Cardiac muscle cell (in vitro differentiated cells and primary cell): ENCODE measurements at regions not wholly inside any gene's neighbourhood (a gene's known extent, or its start where the extent isn't known, plus 50 kb on each side); places are given as distances from the start of the nearest gene placed in this dataset.
"Not testable (repeated sequence)": the region's sequence is repeated elsewhere in the genome, so short reads cannot be mapped to it uniquely, and the experiment has no call there.

Experiments used
- DNase-seq, 2 donors: peaks; one replicate each; pipeline versions ENCODE4 v3.0.0 to v3.0.0-alpha.2; 2010 to 2017; ENCODE audit warnings: low read depth in 1 of 2, low spot score in 1 of 2
- H3K27ac ChIP-seq: fragments of 200-600 bp; sonication (generic); 2 replicates; pipeline ENCODE4 v1.5.1; 2016
- H3K27me3 ChIP-seq: fragments of 200-600 bp; sonication (generic); 2 replicates; pipeline ENCODE4 v1.6.0; 2016; ENCODE audit warnings: control low read depth
- H3K36me3 ChIP-seq: fragments of 200-600 bp; sonication (generic); 2 replicates; pipeline ENCODE4 v1.5.1; 2016; ENCODE audit warnings: control low read depth
- H3K4me1 ChIP-seq: fragments of 200-600 bp; sonication (generic); 2 replicates; pipeline ENCODE4 v1.8.1; 2017; ENCODE audit warnings: low read depth, mild to moderate bottlenecking, mixed run types
- H3K4me3 ChIP-seq: fragments of 200-600 bp; sonication (generic); 2 replicates; pipeline ENCODE4 v1.5.1; 2016; ENCODE audit warnings: mild to moderate bottlenecking
- H3K9me3 ChIP-seq: fragments of 200-600 bp; sonication (generic); 2 replicates; pipeline ENCODE4 v1.5.1; 2017; ENCODE audit warnings: low read depth, mild to moderate bottlenecking, control low read depth
- TF ChIP-seq, protein P1 (sequence below): IDR thresholded peaks from 2 replicates; pipeline ENCODE4 v1.5.1; 2012; ENCODE audit warnings: low read depth, mild to moderate bottlenecking, low read length

DNA sequence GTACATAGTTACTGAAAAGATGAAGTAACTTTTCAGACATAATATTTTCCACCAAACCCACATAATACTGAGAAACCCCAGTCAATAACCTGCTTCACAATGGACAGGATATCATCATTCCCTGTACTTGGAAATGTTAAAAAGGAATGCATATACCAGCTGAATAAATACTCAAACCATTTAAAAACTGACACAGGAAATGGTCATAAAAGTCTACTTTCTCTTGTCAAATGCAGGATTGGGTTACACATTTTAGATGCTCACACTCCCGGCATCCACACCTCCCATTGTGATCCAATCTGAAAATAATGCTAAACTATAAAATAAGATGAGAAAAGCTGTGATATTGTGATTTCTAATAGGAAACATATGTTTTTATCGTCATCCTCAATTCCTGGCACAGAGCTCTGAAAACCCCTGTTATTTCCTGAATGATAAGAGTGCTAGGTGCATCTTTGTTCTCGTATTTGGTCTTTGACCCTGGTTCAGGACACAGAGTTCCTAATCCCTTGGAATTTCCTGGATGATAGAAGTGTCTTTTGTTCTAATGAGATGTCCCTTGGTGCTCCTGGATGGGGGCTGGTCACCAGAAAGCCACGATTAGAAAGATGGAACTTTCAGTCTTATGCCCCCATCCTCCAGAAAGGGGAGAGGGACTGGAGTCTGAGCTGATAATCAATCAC lies 821.3 kb downstream of the TRIML1 start:
- no peak overlapping the region for H3K4me3 ChIP-seq
- TF ChIP-seq, protein P1, sequence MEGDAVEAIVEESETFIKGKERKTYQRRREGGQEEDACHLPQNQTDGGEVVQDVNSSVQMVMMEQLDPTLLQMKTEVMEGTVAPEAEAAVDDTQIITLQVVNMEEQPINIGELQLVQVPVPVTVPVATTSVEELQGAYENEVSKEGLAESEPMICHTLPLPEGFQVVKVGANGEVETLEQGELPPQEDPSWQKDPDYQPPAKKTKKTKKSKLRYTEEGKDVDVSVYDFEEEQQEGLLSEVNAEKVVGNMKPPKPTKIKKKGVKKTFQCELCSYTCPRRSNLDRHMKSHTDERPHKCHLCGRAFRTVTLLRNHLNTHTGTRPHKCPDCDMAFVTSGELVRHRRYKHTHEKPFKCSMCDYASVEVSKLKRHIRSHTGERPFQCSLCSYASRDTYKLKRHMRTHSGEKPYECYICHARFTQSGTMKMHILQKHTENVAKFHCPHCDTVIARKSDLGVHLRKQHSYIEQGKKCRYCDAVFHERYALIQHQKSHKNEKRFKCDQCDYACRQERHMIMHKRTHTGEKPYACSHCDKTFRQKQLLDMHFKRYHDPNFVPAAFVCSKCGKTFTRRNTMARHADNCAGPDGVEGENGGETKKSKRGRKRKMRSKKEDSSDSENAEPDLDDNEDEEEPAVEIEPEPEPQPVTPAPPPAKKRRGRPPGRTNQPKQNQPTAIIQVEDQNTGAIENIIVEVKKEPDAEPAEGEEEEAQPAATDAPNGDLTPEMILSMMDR = no peak
- H3K36me3 ChIP-seq = no peaks in the 10 kb centered on the region
- H3K9me3 ChIP-seq = no peaks in the 10 kb centered on the region
- DNase-seq = no peak
- no peaks in the 10 kb centered on the region for H3K4me1 ChIP-seq
- no peaks in the 10 kb centered on the region for H3K27me3 ChIP-seq
- H3K27ac ChIP-seq = no peak overlapping the region

DNA sequence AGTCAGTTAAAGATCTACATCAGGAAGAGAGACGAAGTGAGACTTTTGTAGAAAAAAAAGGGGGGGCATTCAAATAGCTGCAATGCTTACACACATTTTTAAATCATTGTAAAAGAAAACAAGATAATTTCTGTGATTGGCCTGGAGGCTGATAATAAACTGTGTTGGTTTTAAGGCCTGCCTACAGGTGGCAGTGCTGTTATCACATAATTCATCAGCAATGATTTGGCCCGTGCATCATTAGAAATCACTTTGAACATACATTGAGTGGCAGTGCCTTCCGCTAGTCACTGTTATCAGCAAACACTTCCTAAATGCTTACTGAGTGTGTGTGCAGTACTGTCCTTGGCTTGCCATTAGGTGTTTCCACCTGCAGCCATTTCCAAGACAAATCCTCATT lies 831.9 kb downstream of the TRIML1 start:
- TF ChIP-seq, protein P1 = no peak
- no peaks in the 10 kb centered on the region for H3K36me3 ChIP-seq
- peaks cover 4% of the 10 kb centered on the region for H3K4me1 ChIP-seq
- H3K4me3 ChIP-seq = no peak overlapping the region
- no peaks in the 10 kb centered on the region for H3K9me3 ChIP-seq
- no peak overlapping the region for H3K27ac ChIP-seq
- no peak for DNase-seq
- H3K27me3 ChIP-seq = no peaks in the 10 kb centered on the region

DNA sequence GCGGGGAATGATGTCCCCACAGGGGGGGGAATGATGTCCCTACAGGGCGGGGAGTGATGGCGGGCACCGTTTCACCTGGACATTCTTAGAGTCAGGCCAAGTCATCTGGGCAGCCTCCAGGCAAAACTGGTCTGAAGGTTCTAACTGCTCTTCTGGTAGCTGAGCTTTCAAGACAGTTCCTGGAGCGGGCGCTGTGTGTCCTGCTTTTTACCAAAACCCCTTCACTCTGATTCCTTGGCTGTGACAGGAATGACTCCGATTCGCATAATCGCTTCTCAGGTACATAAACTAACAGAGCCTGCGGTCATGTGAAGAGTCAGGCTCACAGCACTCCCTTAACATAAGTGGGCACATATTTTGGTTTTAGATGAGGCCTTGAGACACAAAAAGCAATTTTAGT lies 836.0 kb downstream of the TRIML1 start:
- Histone ChIP-seq H3K4me1 (peaks cover 10% of the 10 kb centered on the region), H3K9me3 (no peaks in the 10 kb centered on the region), H3K27me3 (no peaks in the 10 kb centered on the region), H3K27ac (no peak overlapping the region), H3K36me3 (no peaks in the 10 kb centered on the region), H3K4me3 (no peak overlapping the region)
- no peak for DNase-seq
- TF ChIP-seq, protein P1 = no peak

DNA sequence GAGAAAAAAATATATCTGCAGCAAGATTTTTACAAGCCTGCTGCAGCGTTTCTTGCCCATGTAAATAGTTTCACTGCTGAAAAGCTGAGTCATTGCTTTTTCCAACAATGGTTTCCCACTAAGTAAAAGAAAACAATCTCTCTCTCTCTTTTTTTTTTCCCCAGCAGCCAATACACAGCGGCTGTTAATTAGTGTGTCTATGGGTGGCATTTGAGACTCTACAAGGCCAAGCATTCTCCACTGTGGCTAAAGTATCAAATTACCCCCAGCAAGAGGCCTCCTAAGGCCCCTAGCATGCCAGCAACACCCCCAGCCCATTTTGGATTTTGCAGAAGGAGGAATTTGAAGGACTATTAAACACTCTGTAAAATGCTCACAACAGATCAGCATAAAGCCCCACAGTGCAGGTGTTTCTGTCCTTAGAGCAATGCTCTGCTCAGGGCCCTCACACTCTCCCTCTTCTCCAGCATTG lies 837.4 kb downstream of the TRIML1 start:
- TF ChIP-seq, protein P1 = no peak
- DNase-seq = peak in 1 of 2 donors; percentile 59

DNA sequence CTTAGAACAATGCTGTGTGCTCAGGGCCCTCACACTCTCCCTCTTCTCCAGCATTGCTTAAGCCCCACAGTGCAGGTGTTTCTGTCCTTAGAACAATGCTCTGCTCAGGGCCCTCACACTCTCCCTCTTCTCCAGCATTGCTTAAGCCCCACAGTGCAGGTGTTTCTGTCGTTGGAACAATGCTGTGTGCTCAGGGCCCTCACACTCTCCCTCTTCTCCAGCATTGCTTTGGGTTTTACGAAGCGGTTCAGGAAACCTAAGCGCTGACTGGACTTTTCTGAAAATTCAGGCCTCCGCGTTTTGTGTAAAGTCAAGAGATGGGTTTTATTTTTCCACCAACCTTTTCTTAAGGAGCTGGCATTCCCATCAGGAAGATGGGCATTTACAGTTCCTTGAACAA lies 838.0 kb downstream of the TRIML1 start:
- H3K9me3 ChIP-seq, DNase-seq, H3K27me3 ChIP-seq, H3K4me3 ChIP-seq, H3K36me3 ChIP-seq: not testable (repeated sequence)
- Histone ChIP-seq H3K4me1 (peaks cover 10% of the 10 kb centered on the region), H3K27ac (peak overlapping the region; percentile 40)

More for the DNA sequence above, 837.4 kb downstream of the TRIML1 start:
- H3K9me3 ChIP-seq = no peaks in the 10 kb centered on the region
- H3K27me3 ChIP-seq = no peaks in the 10 kb centered on the region
- H3K27ac ChIP-seq = peak overlapping the region; percentile 83
- H3K4me3 ChIP-seq = no peak overlapping the region
- H3K4me1 ChIP-seq = peaks cover 10% of the 10 kb centered on the region
- no peaks in the 10 kb centered on the region for H3K36me3 ChIP-seq

DNA sequence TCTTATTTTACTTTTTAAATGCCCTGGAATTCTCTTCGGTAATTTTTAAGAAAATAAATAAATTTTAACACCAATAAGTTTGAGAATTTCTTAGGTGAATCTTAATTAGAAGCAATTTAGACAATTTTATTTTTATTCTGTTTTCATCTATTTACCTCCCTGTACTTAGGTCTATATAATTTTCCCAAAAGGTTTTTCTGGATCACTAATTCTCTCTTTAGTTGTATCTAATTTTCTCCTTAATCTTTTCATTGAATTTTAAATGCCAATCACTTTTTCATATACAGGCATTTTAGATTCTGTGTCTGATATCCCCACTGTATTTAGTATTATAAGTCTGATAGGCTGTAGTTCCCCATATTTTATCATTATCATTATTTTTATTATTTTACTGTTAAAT lies 845.3 kb downstream of the TRIML1 start:
- no peak overlapping the region for H3K27ac ChIP-seq
- no peaks in the 10 kb centered on the region for H3K36me3 ChIP-seq
- TF ChIP-seq, protein P1 = no peak
- no peak overlapping the region for H3K4me3 ChIP-seq
- peaks cover 2% of the 10 kb centered on the region for H3K9me3 ChIP-seq
- no peaks in the 10 kb centered on the region for H3K4me1 ChIP-seq
- H3K27me3 ChIP-seq = no peaks in the 10 kb centered on the region
- no peak for DNase-seq
